WTC11 (cell line): ENCODE measurements at regions not wholly inside any gene's neighbourhood (a gene's known extent, or its start where the extent isn't known, plus 50 kb on each side); places are given as distances from the start of the nearest gene placed in this dataset.

ENCODE experiments used
- ATAC-seq: fragments of 200-7000 bp; cut with Tn5 transposase; 2 replicates; pipeline ENCODE4 v1.10.0; 2021; ENCODE audit warnings: mild to moderate bottlenecking, moderate library complexity
- CTCF ChIA-PET: fragments of 300-600 bp; sonication (Branson Sonifier 250); formaldehyde crosslinking; loops from one replicate; lab custom pipeline; 2021; ENCODE audit warnings: antibody characterized with exemption; lab: Charles Lee
- POLR2A ChIA-PET: fragments of 350-600 bp; sonication (Branson Sonifier 250); formaldehyde crosslinking; loops from one replicate; lab custom pipeline; 2021; ENCODE audit warnings: antibody characterized with exemption; lab: Charles Lee
- DNase-seq: peaks from one replicate; pipeline ENCODE4 v3.0.0; 2021; ENCODE audit warnings: low spot score
- H3K27ac Mint-ChIP-seq: 2 replicates; pipeline ENCODE4 v1.8.0; 2021; ENCODE audit warnings: mixed read lengths
- H3K27me3 Mint-ChIP-seq: 2 replicates; pipeline ENCODE4 v1.8.0; 2021; ENCODE audit warnings: low read depth, mild to moderate bottlenecking, moderate library complexity, mixed read lengths
- H3K36me3 Mint-ChIP-seq: 2 replicates; pipeline ENCODE4 v1.8.0; 2021; ENCODE audit warnings: mixed read lengths
- H3K4me1 Mint-ChIP-seq: 2 replicates; pipeline ENCODE4 v1.8.0; 2022; ENCODE audit warnings: mixed read lengths
- H3K4me3 Mint-ChIP-seq: 2 replicates; pipeline ENCODE4 v1.8.0; 2021; ENCODE audit warnings: mild to moderate bottlenecking, moderate library complexity, mixed read lengths
- H3K9me3 Mint-ChIP-seq: 2 replicates; pipeline ENCODE4 v1.8.0; 2021; ENCODE audit warnings: mixed read lengths
- ATF1 ChIP-seq: sonication (generic); formaldehyde crosslinking; IDR thresholded peaks from 2 replicates; pipeline ENCODE4 v1.8.1; 2023; ENCODE audit warnings: mild to moderate bottlenecking, moderate library complexity, missing genetic modification reagents
- CBFB ChIP-seq: sonication (generic); formaldehyde crosslinking; IDR thresholded peaks from 2 replicates; pipeline ENCODE4 v1.8.1; 2022; ENCODE audit warnings: mild to moderate bottlenecking, low read depth, missing genetic modification reagents
- CREM ChIP-seq: sonication (generic); formaldehyde crosslinking; IDR thresholded peaks from 2 replicates; pipeline ENCODE4 v1.8.1; 2022; ENCODE audit warnings: mild to moderate bottlenecking, missing genetic modification reagents, moderate library complexity
- IRF2 ChIP-seq: sonication (generic); formaldehyde crosslinking; IDR thresholded peaks from 2 replicates; pipeline ENCODE4 v1.8.0; 2022; ENCODE audit warnings: low read depth, missing genetic modification reagents, borderline replicate concordance
- NFE2L1 ChIP-seq: sonication (generic); formaldehyde crosslinking; IDR thresholded peaks from 2 replicates; pipeline ENCODE4 v1.8.1; 2023; ENCODE audit warnings: missing genetic modification reagents
- NR3C1 ChIP-seq: sonication (generic); formaldehyde crosslinking; conservative IDR thresholded peaks from 2 replicates; pipeline ENCODE4 v1.8.1; 2023; ENCODE audit warnings: low read depth, mild to moderate bottlenecking, missing genetic modification reagents
- OVOL2 ChIP-seq: fragments of 250-450 bp; sonication (Bioruptor Pico); IDR thresholded peaks from 2 replicates; pipeline ENCODE4 v1.9.0; 2021; ENCODE audit warnings: mild to moderate bottlenecking, borderline replicate concordance
- PRRX2 ChIP-seq: fragments of 250-450 bp; sonication (Bioruptor Pico); IDR thresholded peaks from 2 replicates; pipeline ENCODE4 v1.8.0; 2021; ENCODE audit warnings: mild to moderate bottlenecking
- TCF7 ChIP-seq: sonication (generic); formaldehyde crosslinking; IDR thresholded peaks from 2 replicates; pipeline ENCODE4 v1.8.0; 2022; ENCODE audit warnings: mild to moderate bottlenecking, low read depth, missing genetic modification reagents, moderate library complexity
- TF ChIP-seq, protein P1 (sequence below): fragments of 250-450 bp; sonication (Bioruptor Pico); IDR thresholded peaks from 2 replicates; pipeline ENCODE4 v1.9.0; 2021; ENCODE audit warnings: mild to moderate bottlenecking, borderline replicate concordance
- TF ChIP-seq, protein P2 (sequence below): sonication (generic); formaldehyde crosslinking; IDR thresholded peaks from 2 replicates; pipeline ENCODE4 v1.8.0; 2023; ENCODE audit warnings: missing genetic modification reagents, mild to moderate bottlenecking, borderline replicate concordance
- TF ChIP-seq, protein P3 (sequence below): fragments of 250-450 bp; sonication (Bioruptor Pico); IDR thresholded peaks from 2 replicates; pipeline ENCODE4 v1.9.0; 2021; ENCODE audit warnings: mild to moderate bottlenecking
- TF ChIP-seq, protein P4 (sequence below): sonication (generic); formaldehyde crosslinking; IDR thresholded peaks from 2 replicates; pipeline ENCODE4 v1.8.1; 2023; ENCODE audit warnings: mild to moderate bottlenecking, missing genetic modification reagents, borderline replicate concordance
- TF ChIP-seq, protein P5 (sequence below): sonication (generic); formaldehyde crosslinking; IDR thresholded peaks from 2 replicates; pipeline ENCODE4 v1.8.1; 2023; ENCODE audit warnings: mild to moderate bottlenecking, moderate library complexity, missing genetic modification reagents
- TF ChIP-seq, protein P6 (sequence below): sonication (generic); formaldehyde crosslinking; IDR thresholded peaks from 2 replicates; pipeline ENCODE4 v1.8.0; 2022; ENCODE audit warnings: mild to moderate bottlenecking, missing genetic modification reagents
- TF ChIP-seq, protein P7 (sequence below): fragments of 250-450 bp; sonication (Bioruptor Pico); IDR thresholded peaks from 2 replicates; pipeline ENCODE4 v1.9.0; 2021; ENCODE audit warnings: mild to moderate bottlenecking

DNA sequence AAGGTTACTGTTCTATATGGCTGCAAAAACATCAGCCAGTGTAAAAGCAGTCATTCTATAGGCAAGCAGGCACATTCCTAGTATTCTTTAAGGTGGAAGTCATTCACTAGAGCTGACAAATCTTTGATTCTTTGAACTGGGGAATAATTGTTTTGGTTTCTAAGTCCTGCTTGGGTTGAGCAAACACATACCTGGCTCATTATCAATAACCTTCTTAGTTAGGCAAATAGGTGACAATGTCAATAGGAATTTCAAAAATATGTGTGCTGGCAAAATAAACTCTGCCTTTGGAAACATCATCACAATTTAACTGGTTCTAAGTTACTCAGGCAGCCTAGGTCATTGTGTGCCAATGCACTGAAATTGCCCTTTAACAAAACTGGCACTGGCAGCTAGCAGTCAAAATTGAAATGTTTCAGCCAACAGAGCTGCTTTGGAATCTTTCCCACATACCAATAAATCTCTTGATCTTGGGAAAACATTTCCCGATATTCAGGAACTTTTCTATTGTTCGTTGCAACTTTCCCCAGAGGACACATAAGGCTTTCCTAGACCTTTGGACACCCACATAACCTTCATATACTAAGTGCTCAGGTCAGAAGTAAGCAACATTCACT is 402.0 kb upstream of the MMADHC start:
- Mint-ChIP-seq H3K4me1 (no peaks in the 10 kb centered on the region), H3K4me3 (no peak overlapping the region), H3K36me3 (no peaks in the 10 kb centered on the region), H3K9me3 (peaks cover 7% of the 10 kb centered on the region), H3K27ac (no peak overlapping the region), H3K27me3 (no peaks in the 10 kb centered on the region)
- POLR2A ChIA-PET: no interaction called here
- CTCF ChIA-PET: no interaction called here
- TF ChIP-seq TCF7 (CRISPR knock-in tag): no peak
- TF ChIP-seq OVOL2 (CRISPR knock-in tag): no peak
- no peak for ATAC-seq
- no peak for DNase-seq

DNA sequence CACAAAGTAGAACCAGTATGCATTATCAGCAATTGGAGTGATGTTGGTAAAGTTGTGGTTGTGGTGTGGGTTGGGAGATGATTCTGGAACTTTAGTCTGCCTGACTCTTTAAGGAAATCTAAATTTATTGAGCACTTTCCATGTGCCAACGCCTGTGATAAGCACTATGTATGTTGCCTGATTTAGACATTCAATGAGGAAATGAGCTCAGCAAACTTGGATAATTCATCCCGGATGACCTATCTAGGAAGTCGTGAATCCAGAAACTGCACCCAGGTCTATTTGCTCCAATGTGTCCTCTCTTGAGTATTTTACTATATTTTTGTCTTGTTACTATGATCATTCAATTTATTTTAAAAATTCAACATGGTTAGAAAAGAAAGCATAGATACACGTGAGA is 400.8 kb upstream of the MMADHC start:
- H3K27me3 Mint-ChIP-seq: no peaks in the 10 kb centered on the region
- POLR2A ChIA-PET: no interaction called here
- H3K4me1 Mint-ChIP-seq: no peaks in the 10 kb centered on the region
- H3K4me3 Mint-ChIP-seq: no peak overlapping the region
- H3K27ac Mint-ChIP-seq: no peak overlapping the region
- no peak for DNase-seq
- no peaks in the 10 kb centered on the region for H3K36me3 Mint-ChIP-seq
- peaks cover 3% of the 10 kb centered on the region; the same call in 1 of the 2 replicates for H3K9me3 Mint-ChIP-seq
- CTCF ChIA-PET: no interaction called here
- no peak for ATAC-seq
- TF ChIP-seq ATF1 (CRISPR knock-in tag) (no peak), NFE2L1 (CRISPR knock-in tag) (no peak), NR3C1 (CRISPR knock-in tag) (no peak), PRRX2 (CRISPR knock-in tag) (no peak), CREM (CRISPR knock-in tag) (no peak), CBFB (CRISPR knock-in tag) (no peak), IRF2 (CRISPR knock-in tag) (no peak)
- TF ChIP-seq, protein P1, sequence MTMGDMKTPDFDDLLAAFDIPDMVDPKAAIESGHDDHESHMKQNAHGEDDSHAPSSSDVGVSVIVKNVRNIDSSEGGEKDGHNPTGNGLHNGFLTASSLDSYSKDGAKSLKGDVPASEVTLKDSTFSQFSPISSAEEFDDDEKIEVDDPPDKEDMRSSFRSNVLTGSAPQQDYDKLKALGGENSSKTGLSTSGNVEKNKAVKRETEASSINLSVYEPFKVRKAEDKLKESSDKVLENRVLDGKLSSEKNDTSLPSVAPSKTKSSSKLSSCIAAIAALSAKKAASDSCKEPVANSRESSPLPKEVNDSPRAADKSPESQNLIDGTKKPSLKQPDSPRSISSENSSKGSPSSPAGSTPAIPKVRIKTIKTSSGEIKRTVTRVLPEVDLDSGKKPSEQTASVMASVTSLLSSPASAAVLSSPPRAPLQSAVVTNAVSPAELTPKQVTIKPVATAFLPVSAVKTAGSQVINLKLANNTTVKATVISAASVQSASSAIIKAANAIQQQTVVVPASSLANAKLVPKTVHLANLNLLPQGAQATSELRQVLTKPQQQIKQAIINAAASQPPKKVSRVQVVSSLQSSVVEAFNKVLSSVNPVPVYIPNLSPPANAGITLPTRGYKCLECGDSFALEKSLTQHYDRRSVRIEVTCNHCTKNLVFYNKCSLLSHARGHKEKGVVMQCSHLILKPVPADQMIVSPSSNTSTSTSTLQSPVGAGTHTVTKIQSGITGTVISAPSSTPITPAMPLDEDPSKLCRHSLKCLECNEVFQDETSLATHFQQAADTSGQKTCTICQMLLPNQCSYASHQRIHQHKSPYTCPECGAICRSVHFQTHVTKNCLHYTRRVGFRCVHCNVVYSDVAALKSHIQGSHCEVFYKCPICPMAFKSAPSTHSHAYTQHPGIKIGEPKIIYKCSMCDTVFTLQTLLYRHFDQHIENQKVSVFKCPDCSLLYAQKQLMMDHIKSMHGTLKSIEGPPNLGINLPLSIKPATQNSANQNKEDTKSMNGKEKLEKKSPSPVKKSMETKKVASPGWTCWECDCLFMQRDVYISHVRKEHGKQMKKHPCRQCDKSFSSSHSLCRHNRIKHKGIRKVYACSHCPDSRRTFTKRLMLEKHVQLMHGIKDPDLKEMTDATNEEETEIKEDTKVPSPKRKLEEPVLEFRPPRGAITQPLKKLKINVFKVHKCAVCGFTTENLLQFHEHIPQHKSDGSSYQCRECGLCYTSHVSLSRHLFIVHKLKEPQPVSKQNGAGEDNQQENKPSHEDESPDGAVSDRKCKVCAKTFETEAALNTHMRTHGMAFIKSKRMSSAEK (CRISPR knock-in tag): no peak
- TF ChIP-seq, protein P2, sequence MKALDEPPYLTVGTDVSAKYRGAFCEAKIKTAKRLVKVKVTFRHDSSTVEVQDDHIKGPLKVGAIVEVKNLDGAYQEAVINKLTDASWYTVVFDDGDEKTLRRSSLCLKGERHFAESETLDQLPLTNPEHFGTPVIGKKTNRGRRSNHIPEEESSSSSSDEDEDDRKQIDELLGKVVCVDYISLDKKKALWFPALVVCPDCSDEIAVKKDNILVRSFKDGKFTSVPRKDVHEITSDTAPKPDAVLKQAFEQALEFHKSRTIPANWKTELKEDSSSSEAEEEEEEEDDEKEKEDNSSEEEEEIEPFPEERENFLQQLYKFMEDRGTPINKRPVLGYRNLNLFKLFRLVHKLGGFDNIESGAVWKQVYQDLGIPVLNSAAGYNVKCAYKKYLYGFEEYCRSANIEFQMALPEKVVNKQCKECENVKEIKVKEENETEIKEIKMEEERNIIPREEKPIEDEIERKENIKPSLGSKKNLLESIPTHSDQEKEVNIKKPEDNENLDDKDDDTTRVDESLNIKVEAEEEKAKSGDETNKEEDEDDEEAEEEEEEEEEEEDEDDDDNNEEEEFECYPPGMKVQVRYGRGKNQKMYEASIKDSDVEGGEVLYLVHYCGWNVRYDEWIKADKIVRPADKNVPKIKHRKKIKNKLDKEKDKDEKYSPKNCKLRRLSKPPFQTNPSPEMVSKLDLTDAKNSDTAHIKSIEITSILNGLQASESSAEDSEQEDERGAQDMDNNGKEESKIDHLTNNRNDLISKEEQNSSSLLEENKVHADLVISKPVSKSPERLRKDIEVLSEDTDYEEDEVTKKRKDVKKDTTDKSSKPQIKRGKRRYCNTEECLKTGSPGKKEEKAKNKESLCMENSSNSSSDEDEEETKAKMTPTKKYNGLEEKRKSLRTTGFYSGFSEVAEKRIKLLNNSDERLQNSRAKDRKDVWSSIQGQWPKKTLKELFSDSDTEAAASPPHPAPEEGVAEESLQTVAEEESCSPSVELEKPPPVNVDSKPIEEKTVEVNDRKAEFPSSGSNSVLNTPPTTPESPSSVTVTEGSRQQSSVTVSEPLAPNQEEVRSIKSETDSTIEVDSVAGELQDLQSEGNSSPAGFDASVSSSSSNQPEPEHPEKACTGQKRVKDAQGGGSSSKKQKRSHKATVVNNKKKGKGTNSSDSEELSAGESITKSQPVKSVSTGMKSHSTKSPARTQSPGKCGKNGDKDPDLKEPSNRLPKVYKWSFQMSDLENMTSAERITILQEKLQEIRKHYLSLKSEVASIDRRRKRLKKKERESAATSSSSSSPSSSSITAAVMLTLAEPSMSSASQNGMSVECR (CRISPR knock-in tag): no peak
- TF ChIP-seq, protein P3, sequence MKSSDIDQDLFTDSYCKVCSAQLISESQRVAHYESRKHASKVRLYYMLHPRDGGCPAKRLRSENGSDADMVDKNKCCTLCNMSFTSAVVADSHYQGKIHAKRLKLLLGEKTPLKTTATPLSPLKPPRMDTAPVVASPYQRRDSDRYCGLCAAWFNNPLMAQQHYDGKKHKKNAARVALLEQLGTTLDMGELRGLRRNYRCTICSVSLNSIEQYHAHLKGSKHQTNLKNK (CRISPR knock-in tag): no peak
- TF ChIP-seq, protein P4, sequence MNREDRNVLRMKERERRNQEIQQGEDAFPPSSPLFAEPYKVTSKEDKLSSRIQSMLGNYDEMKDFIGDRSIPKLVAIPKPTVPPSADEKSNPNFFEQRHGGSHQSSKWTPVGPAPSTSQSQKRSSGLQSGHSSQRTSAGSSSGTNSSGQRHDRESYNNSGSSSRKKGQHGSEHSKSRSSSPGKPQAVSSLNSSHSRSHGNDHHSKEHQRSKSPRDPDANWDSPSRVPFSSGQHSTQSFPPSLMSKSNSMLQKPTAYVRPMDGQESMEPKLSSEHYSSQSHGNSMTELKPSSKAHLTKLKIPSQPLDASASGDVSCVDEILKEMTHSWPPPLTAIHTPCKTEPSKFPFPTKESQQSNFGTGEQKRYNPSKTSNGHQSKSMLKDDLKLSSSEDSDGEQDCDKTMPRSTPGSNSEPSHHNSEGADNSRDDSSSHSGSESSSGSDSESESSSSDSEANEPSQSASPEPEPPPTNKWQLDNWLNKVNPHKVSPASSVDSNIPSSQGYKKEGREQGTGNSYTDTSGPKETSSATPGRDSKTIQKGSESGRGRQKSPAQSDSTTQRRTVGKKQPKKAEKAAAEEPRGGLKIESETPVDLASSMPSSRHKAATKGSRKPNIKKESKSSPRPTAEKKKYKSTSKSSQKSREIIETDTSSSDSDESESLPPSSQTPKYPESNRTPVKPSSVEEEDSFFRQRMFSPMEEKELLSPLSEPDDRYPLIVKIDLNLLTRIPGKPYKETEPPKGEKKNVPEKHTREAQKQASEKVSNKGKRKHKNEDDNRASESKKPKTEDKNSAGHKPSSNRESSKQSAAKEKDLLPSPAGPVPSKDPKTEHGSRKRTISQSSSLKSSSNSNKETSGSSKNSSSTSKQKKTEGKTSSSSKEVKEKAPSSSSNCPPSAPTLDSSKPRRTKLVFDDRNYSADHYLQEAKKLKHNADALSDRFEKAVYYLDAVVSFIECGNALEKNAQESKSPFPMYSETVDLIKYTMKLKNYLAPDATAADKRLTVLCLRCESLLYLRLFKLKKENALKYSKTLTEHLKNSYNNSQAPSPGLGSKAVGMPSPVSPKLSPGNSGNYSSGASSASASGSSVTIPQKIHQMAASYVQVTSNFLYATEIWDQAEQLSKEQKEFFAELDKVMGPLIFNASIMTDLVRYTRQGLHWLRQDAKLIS: no peak
- TF ChIP-seq, protein P5, sequence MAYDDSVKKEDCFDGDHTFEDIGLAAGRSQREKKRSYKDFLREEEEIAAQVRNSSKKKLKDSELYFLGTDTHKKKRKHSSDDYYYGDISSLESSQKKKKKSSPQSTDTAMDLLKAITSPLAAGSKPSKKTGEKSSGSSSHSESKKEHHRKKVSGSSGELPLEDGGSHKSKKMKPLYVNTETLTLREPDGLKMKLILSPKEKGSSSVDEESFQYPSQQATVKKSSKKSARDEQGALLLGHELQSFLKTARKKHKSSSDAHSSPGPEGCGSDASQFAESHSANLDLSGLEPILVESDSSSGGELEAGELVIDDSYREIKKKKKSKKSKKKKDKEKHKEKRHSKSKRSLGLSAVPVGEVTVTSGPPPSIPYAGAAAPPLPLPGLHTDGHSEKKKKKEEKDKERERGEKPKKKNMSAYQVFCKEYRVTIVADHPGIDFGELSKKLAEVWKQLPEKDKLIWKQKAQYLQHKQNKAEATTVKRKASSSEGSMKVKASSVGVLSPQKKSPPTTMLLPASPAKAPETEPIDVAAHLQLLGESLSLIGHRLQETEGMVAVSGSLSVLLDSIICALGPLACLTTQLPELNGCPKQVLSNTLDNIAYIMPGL (CRISPR knock-in tag): no peak
- TF ChIP-seq, protein P6, sequence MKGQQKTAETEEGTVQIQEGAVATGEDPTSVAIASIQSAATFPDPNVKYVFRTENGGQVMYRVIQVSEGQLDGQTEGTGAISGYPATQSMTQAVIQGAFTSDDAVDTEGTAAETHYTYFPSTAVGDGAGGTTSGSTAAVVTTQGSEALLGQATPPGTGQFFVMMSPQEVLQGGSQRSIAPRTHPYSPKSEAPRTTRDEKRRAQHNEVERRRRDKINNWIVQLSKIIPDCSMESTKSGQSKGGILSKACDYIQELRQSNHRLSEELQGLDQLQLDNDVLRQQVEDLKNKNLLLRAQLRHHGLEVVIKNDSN (CRISPR knock-in tag): no peak
- TF ChIP-seq, protein P7, sequence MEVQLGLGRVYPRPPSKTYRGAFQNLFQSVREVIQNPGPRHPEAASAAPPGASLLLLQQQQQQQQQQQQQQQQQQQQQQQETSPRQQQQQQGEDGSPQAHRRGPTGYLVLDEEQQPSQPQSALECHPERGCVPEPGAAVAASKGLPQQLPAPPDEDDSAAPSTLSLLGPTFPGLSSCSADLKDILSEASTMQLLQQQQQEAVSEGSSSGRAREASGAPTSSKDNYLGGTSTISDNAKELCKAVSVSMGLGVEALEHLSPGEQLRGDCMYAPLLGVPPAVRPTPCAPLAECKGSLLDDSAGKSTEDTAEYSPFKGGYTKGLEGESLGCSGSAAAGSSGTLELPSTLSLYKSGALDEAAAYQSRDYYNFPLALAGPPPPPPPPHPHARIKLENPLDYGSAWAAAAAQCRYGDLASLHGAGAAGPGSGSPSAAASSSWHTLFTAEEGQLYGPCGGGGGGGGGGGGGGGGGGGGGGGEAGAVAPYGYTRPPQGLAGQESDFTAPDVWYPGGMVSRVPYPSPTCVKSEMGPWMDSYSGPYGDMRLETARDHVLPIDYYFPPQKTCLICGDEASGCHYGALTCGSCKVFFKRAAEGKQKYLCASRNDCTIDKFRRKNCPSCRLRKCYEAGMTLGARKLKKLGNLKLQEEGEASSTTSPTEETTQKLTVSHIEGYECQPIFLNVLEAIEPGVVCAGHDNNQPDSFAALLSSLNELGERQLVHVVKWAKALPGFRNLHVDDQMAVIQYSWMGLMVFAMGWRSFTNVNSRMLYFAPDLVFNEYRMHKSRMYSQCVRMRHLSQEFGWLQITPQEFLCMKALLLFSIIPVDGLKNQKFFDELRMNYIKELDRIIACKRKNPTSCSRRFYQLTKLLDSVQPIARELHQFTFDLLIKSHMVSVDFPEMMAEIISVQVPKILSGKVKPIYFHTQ (CRISPR knock-in tag): no peak
